Vagina (tissue), 2 donors: ENCODE measurements at regions not wholly inside any gene's neighbourhood (a gene's known extent, or its start where the extent isn't known, plus 50 kb on each side); places are given as distances from the start of the nearest gene placed in this dataset.

ENCODE experiments used
- CTCF ChIP-seq, 3 experiments: fragments of 450-650 bp in 2 of 3; fragments of 200-600 bp in 1 of 3; sonication (generic) in 1 of 3; IDR thresholded peaks; one replicate each; pipeline ENCODE4 v1.5.1; 2017 to 2019; ENCODE audit warnings: antibody characterized with exemption in 3 of 3, mild to moderate bottlenecking in 2 of 3, moderate library complexity in 2 of 3
- POLR2A ChIP-seq, 2 donors: fragments of 450-650 bp; IDR thresholded peaks; one replicate each; pipeline ENCODE4 v1.6.1; 2017; ENCODE audit warnings: antibody characterized with exemption in 2 of 2, mild to moderate bottlenecking in 2 of 2, moderate library complexity in 2 of 2
- POLR2AphosphoS5 ChIP-seq, 2 donors: sonication (generic); formaldehyde crosslinking; IDR thresholded peaks; one replicate each; pipeline ENCODE4 v1.9.0; 2017; ENCODE audit warnings: antibody characterized with exemption in 2 of 2, mild to moderate bottlenecking in 2 of 2, low read depth in 1 of 2; ENCODE audit not compliant: insufficient read depth in 1 of 2

DNA sequence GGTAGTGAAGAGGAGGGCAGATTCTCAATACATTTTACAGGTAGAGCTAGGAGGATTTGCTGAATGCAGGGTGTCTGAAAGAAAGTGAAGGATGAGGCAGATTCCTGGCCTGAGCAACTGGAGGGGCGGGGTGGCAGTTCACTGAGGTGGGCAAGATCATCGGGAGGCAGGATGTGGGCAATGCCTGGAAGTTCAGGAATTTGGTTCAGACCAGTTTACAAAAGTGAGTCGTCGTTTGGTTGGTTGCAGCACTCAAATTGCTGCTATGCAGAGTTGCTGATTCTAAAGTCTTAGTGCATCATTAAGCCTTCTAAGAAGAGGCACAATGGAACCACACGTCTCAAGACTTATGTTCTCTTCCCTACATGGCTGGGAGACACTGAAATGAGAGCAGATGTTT is 134.0 kb downstream of the MFSD1 start:
- no peak for TF ChIP-seq POLR2A (IDR thresholded peaks at IDR 0.05)
- TF ChIP-seq CTCF (IDR thresholded peaks at IDR 0.05) = no peak
- TF ChIP-seq POLR2AphosphoS5 (IDR thresholded peaks at IDR 0.05; ENCODE audit: insufficient read depth in 1 of 2, low read depth in 1 of 2) = no peak
